ENCODE measurements at regions not wholly inside any gene's neighbourhood (a gene's known extent, or its start where the extent isn't known, plus 50 kb on each side); places are given as distances from the start of the nearest gene placed in this dataset.

DNA sequence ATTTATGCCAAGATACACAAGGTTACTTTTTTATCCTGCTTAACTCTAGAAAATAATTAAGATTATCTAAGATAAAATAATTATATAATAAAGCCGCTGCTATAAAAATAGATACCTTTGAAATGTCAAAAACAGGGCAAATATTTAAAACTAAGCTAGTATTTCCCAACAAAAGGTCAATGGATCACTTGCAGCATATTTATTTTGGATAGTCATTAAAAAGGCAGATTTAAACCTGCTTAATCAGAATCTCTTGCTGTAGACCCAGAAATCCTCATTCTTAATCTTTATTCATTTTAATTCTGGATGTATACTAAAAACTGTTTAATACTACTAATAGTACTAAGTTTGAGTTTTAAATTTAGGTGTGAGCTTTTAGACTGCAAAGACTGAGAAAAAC lies 139.0 kb upstream of the CWC22 start:
- ChIA-PET POLR2A (no interaction called here), CTCF (no interaction called here)
- no peak for TF ChIP-seq CTCF (IDR thresholded peaks at IDR 0.05; ENCODE audit: insufficient read depth, low read length, missing control alignments)
- no peak overlapping the region for H3K4me3 ChIP-seq (ENCODE audit: low read depth, low read length)
- no peak for DNase-seq (ENCODE audit: low read depth, low spot score)

DNA sequence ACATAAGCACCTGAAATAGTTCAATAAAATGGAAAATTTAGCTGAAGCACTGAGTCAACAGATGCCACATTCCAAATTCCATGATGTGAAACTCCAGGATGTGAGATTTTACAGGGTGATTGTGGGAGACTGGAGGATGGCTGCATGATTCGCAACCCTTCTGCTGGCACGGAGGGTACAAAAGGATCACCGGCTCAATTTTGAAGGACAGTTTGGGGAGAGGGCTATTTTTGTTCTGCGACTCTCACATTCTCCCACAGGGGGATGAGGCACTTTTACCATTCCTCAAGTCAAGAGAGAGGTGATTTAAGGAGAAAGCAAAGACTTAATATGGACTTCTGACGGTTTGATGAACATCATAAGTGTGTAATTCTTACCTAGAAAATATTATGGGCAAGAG lies 138.1 kb upstream of the CWC22 start:
- no peak overlapping the region for H3K4me3 ChIP-seq (ENCODE audit: low read depth, low read length)
- CTCF ChIA-PET = no interaction called here
- no peak for TF ChIP-seq CTCF (IDR thresholded peaks at IDR 0.05; ENCODE audit: insufficient read depth, low read length, missing control alignments)
- no peak for DNase-seq (ENCODE audit: low read depth, low spot score)
- POLR2A ChIA-PET = no interaction called here

DNA sequence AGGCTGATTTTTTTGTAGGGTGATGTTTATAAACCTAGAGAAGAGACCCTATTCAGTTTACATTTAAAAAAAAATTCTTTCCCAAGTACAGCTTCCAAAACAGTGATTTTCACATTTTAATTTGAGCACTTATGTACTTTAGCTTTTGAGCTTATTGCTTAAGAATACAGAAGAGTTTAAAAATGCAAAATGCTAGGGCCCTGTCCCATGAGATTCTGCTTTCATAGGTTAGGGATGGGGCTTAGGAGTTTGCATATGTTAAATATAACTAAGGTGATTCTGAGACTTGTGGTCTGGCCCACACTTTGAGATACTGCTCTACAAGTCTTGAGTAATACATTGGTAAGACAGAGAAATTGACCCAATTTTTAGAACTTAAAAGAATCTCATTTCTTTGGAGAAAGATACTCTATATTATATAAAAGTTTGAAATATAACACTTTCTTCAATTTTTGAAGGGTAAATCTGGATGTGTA lies 137.3 kb upstream of the CWC22 start:
- TF ChIP-seq CTCF (IDR thresholded peaks at IDR 0.05; ENCODE audit: insufficient read depth, low read length, missing control alignments) = no peak
- no peak overlapping the region for H3K4me3 ChIP-seq (ENCODE audit: low read depth, low read length)
- POLR2A ChIA-PET = no interaction called here
- no peak for DNase-seq (ENCODE audit: low read depth, low spot score)
- CTCF ChIA-PET = interaction anchor here (1.2 kb wide), 1 partner anchor 19 kb away, joined by 3 read pairs; no protein-coding TSS in a partner anchor

- ChIA-PET CTCF (interaction anchor here (0.7 to 1.2 kb wide), 2 partner anchors 18 to 20 kb away, joined by 3 read pairs; no protein-coding TSS in a partner anchor), POLR2A (no interaction called here)
- H3K4me3 ChIP-seq (ENCODE audit: low read depth, low read length) = no peak overlapping the region
- no peak for TF ChIP-seq CTCF (IDR thresholded peaks at IDR 0.05; ENCODE audit: insufficient read depth, low read length, missing control alignments)
- no peak for DNase-seq (ENCODE audit: low read depth, low spot score)
Measured at GRCh38 chr2:180143633-180144337, 136.7 kb upstream of the CWC22 start.

- H3K4me3 ChIP-seq (ENCODE audit: low read depth, low read length) = no peak overlapping the region
- ChIA-PET CTCF (no interaction called here), POLR2A (no interaction called here)
- TF ChIP-seq CTCF (IDR thresholded peaks at IDR 0.05; ENCODE audit: insufficient read depth, low read length, missing control alignments) = no peak
- no peak for DNase-seq (ENCODE audit: low read depth, low spot score)
Measured at GRCh38 chr2:180141600-180141999, 134.5 kb upstream of the CWC22 start.

- DNase-seq (ENCODE audit: low read depth, low spot score) = no peak
- no peak for TF ChIP-seq CTCF (IDR thresholded peaks at IDR 0.05; ENCODE audit: insufficient read depth, low read length, missing control alignments)
- POLR2A ChIA-PET = no interaction called here
- no peak overlapping the region for H3K4me3 ChIP-seq (ENCODE audit: low read depth, low read length)
- CTCF ChIA-PET = no interaction called here
Measured at GRCh38 chr2:180133736-180134135, 126.6 kb upstream of the CWC22 start.
